Liver (tissue), 8 donors: ENCODE measurements at regions not wholly inside any gene's neighbourhood (a gene's known extent, or its start where the extent isn't known, plus 50 kb on each side); places are given as distances from the start of the nearest gene placed in this dataset.

ENCODE experiments used
- DNase-seq: peaks from one replicate; pipeline ENCODE4 v3.0.0-alpha.2; 2017; ENCODE audit warnings: low spot score
- H3K27ac ChIP-seq, 2 donors: one replicate each; pipeline ENCODE4 v1.7.0; 2013; ENCODE audit warnings: inconsistent platforms in 2 of 2, low read length in 2 of 2, control low read depth in 1 of 2, low read depth in 1 of 2, mild to moderate bottlenecking in 1 of 2
- H3K27me3 ChIP-seq, 4 donors: one replicate each; pipeline versions ENCODE4 v1.6.1 to v1.7.0; 2013; ENCODE audit warnings: low read length in 3 of 4, inconsistent platforms in 1 of 4, mild to moderate bottlenecking in 1 of 4, moderate library complexity in 1 of 4; ENCODE audit not compliant: control insufficient read depth in 4 of 4, insufficient read depth in 4 of 4
- H3K36me3 ChIP-seq, 4 donors: one replicate each; pipeline versions ENCODE4 v1.6.1 to v1.7.0; 2013; ENCODE audit warnings: low read length in 3 of 4, mild to moderate bottlenecking in 3 of 4, low read depth in 1 of 4, moderate library complexity in 1 of 4; ENCODE audit not compliant: control insufficient read depth in 4 of 4, insufficient read depth in 3 of 4
- H3K4me1 ChIP-seq, 4 donors: one replicate each; pipeline versions ENCODE4 v1.6.1 to v1.7.0; 2013; ENCODE audit warnings: low read length in 3 of 4, mild to moderate bottlenecking in 3 of 4, moderate library complexity in 1 of 4; ENCODE audit not compliant: control insufficient read depth in 4 of 4, insufficient read depth in 4 of 4
- H3K4me3 ChIP-seq, 3 donors: one replicate each; pipeline versions ENCODE4 v1.6.1 to v1.7.0; 2013; ENCODE audit warnings: low read length in 3 of 3, control low read depth in 1 of 3, low read depth in 1 of 3, mild to moderate bottlenecking in 1 of 3
- H3K9ac ChIP-seq, 2 donors: one replicate each; pipeline ENCODE4 v1.7.0; 2013; ENCODE audit warnings: low read length in 2 of 2, mild to moderate bottlenecking in 2 of 2, moderate library complexity in 2 of 2, control low read depth in 1 of 2, low read depth in 1 of 2
- H3K9me3 ChIP-seq, 4 donors: one replicate each; pipeline versions ENCODE4 v1.6.1 to v1.7.0; 2013; ENCODE audit warnings: low read length in 3 of 4; ENCODE audit not compliant: control insufficient read depth in 4 of 4
- EGR1 ChIP-seq, 2 donors: IDR thresholded peaks; 2 replicates each; pipeline ENCODE4 v1.6.1; 2016 to 2018; ENCODE audit warnings: antibody characterized with exemption in 2 of 2, low read depth in 2 of 2
- FOXA1 ChIP-seq: IDR thresholded peaks from 2 replicates; pipeline ENCODE4 v1.6.1; 2016; ENCODE audit warnings: antibody characterized with exemption
- FOXA2 ChIP-seq: IDR thresholded peaks from 2 replicates; pipeline ENCODE4 v1.6.1; 2016; ENCODE audit warnings: antibody characterized with exemption
- GABPA ChIP-seq, 2 donors: IDR thresholded peaks in 1 of 2; conservative IDR thresholded peaks in 1 of 2; 2 replicates each; pipeline ENCODE4 v1.6.1; 2016; ENCODE audit warnings: antibody characterized with exemption in 2 of 2, mild to moderate bottlenecking in 1 of 2, moderate library complexity in 1 of 2
- JUND ChIP-seq, 2 donors: IDR thresholded peaks; 2 replicates each; pipeline ENCODE4 v1.6.1; 2016; ENCODE audit warnings: antibody characterized with exemption in 2 of 2
- NR2F2 ChIP-seq: IDR thresholded peaks from 2 replicates; pipeline ENCODE4 v1.6.1; 2016; ENCODE audit warnings: antibody characterized with exemption
- RAD21 ChIP-seq, 2 donors: IDR thresholded peaks; 2 replicates each; pipeline ENCODE4 v1.6.1; 2016; ENCODE audit warnings: antibody characterized with exemption in 2 of 2, mild to moderate bottlenecking in 2 of 2
- RXRA ChIP-seq, 2 donors: IDR thresholded peaks; 2 replicates each; pipeline ENCODE4 v1.6.1; 2017 to 2018; ENCODE audit warnings: antibody characterized with exemption in 2 of 2, mild to moderate bottlenecking in 1 of 2
- SP1 ChIP-seq: IDR thresholded peaks from 2 replicates; pipeline ENCODE4 v1.6.1; 2018; ENCODE audit warnings: antibody characterized with exemption, mild to moderate bottlenecking
- TAF1 ChIP-seq: conservative IDR thresholded peaks from 2 replicates; pipeline ENCODE4 v1.6.1; 2016; ENCODE audit warnings: antibody characterized with exemption, mild to moderate bottlenecking
- YY1 ChIP-seq: IDR thresholded peaks from 2 replicates; pipeline ENCODE4 v1.6.1; 2016; ENCODE audit warnings: antibody characterized with exemption, mild to moderate bottlenecking
- WGBS: extraction: QIAGEN DNeasy Blood & Tissue Kit; methylation state at CpG from one replicate; pipeline ENCODE4 v1.1.7; 2013; 5-methylcytosine and 5-hydroxymethylcytosine counted together
- TF ChIP-seq, protein P1 (sequence below): IDR thresholded peaks from 2 replicates; pipeline ENCODE4 v1.6.1; 2016; ENCODE audit warnings: antibody characterized with exemption
- TF ChIP-seq, protein P2 (sequence below): IDR thresholded peaks from 2 replicates; pipeline ENCODE4 v1.6.1; 2016; ENCODE audit warnings: antibody characterized with exemption
- TF ChIP-seq, protein P3 (sequence below): IDR thresholded peaks from 2 replicates; pipeline ENCODE4 v1.6.1; 2016; ENCODE audit warnings: antibody characterized with exemption
- TF ChIP-seq, protein P4 (sequence below): fragments of 150-350 bp; IDR thresholded peaks from 2 replicates; pipeline ENCODE4 v1.5.1; 2017; ENCODE audit warnings: improper control_type of control experiment, low read depth, low read length; ENCODE audit not compliant: missing input control
- TF ChIP-seq, protein P5 (sequence below): IDR thresholded peaks from 2 replicates; pipeline ENCODE4 v1.6.1; 2016; ENCODE audit warnings: antibody characterized with exemption, mild to moderate bottlenecking
- donor health status: healthy.
- donor health status: healthy.
- donor health status: healthy.
- donor health status: healthy.
- donor health status: healthy.

DNA sequence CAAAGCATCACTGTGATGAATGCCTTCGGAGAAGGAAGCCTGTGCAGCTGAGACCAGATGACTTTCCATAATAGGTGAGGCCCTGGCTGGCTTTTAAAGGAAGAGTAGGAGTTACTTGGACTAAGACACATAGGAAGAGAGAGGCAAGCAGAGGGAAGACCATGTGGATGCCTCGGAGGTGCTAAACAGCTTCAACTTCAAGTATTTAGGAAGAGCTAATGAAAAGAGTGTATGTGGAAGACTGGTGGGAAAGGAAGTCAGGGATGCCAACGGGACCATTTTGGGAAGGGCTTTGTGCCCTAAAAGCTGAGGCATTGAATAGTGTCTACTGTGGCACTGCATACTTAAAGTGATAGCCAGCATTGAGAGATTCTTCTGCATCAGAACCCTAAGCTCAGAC, 69.3 kb upstream of the OPCML start:
- TF ChIP-seq YY1 (no peak), FOXA1 (no peak)
- Histone ChIP-seq H3K27me3 (no peaks in the 10 kb centered on the region), H3K27ac (no peak overlapping the region), H3K9ac (no peak overlapping the region), H3K9me3 (no peaks in the 10 kb centered on the region), H3K4me1 (no peaks in the 10 kb centered on the region), H3K36me3 (no peaks in the 10 kb centered on the region), H3K4me3 (no peak overlapping the region)
- WGBS = 75% methylated on average over 3 of the region's 3 CpGs
- no peak for DNase-seq

DNA sequence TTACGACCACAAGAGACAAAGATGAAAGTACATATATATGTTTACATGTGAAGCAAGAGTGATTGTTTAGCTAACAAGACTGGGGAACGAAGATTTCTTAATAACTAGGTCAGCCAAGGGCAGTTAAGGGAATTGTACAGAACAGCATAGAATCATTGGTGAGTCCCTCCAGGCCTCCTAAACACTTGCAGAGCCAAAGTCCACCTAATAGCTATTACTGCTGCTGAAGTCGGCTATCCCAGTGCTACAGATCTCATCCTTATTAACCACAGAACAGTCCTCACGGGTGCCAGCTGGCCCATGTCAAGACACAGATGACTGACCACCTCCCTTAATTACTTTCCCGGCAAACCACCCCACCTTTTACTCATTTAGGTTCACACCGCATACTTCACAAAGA, 68.5 kb upstream of the OPCML start:
- 43% methylated on average over 6 of the region's 6 CpGs for WGBS

DNA sequence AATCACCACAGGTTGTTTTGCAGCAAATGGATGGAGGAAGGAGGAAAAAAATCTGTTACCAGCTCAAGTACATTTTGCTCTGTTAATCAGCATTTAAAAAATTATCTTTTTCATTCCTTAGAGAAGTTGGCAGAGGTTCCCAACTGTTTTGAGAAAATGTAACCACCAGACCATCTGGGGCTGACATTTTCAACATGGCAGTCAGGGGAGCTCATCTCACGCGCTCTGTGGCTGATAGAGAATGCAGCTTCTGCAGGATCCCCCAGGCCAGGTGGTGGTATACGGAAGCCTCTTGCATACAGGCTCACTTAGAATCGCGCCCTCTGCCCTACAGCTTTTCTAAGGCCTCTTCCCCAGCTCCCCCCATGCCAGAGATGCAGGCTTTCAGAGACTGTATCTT, 68.0 kb upstream of the OPCML start:
- DNase-seq = no peak
- Histone ChIP-seq H3K9me3 (no peaks in the 10 kb centered on the region), H3K4me1 (no peaks in the 10 kb centered on the region), H3K27me3 (no peaks in the 10 kb centered on the region), H3K4me3 (no peak overlapping the region), H3K27ac (no peak overlapping the region), H3K9ac (no peak overlapping the region), H3K36me3 (no peaks in the 10 kb centered on the region)
- WGBS = 86% methylated on average over 5 of the region's 5 CpGs
- TF ChIP-seq, protein P1, sequence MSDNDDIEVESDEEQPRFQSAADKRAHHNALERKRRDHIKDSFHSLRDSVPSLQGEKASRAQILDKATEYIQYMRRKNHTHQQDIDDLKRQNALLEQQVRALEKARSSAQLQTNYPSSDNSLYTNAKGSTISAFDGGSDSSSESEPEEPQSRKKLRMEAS = no peak
- TF ChIP-seq FOXA1 (no peak), GABPA (IDR thresholded peaks at IDR 0.05 in 1 of 2, conservative IDR thresholded peaks at IDR 0.05 in 1 of 2) (no peak), RXRA (IDR thresholded peaks at IDR 0.05) (no peak), SP1 (no peak), FOXA2 (no peak), NR2F2 (no peak), YY1 (no peak), RAD21 (IDR thresholded peaks at IDR 0.05) (no peak), JUND (IDR thresholded peaks at IDR 0.05) (no peak), EGR1 (IDR thresholded peaks at IDR 0.05; ENCODE audit: low read depth in 2 of 2) (no peak), TAF1 (no peak)
- TF ChIP-seq, protein P2, sequence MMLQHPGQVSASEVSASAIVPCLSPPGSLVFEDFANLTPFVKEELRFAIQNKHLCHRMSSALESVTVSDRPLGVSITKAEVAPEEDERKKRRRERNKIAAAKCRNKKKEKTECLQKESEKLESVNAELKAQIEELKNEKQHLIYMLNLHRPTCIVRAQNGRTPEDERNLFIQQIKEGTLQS = no peak
- TF ChIP-seq, protein P3, sequence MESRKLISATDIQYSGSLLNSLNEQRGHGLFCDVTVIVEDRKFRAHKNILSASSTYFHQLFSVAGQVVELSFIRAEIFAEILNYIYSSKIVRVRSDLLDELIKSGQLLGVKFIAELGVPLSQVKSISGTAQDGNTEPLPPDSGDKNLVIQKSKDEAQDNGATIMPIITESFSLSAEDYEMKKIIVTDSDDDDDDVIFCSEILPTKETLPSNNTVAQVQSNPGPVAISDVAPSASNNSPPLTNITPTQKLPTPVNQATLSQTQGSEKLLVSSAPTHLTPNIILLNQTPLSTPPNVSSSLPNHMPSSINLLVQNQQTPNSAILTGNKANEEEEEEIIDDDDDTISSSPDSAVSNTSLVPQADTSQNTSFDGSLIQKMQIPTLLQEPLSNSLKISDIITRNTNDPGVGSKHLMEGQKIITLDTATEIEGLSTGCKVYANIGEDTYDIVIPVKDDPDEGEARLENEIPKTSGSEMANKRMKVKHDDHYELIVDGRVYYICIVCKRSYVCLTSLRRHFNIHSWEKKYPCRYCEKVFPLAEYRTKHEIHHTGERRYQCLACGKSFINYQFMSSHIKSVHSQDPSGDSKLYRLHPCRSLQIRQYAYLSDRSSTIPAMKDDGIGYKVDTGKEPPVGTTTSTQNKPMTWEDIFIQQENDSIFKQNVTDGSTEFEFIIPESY = no peak
- TF ChIP-seq, protein P4, sequence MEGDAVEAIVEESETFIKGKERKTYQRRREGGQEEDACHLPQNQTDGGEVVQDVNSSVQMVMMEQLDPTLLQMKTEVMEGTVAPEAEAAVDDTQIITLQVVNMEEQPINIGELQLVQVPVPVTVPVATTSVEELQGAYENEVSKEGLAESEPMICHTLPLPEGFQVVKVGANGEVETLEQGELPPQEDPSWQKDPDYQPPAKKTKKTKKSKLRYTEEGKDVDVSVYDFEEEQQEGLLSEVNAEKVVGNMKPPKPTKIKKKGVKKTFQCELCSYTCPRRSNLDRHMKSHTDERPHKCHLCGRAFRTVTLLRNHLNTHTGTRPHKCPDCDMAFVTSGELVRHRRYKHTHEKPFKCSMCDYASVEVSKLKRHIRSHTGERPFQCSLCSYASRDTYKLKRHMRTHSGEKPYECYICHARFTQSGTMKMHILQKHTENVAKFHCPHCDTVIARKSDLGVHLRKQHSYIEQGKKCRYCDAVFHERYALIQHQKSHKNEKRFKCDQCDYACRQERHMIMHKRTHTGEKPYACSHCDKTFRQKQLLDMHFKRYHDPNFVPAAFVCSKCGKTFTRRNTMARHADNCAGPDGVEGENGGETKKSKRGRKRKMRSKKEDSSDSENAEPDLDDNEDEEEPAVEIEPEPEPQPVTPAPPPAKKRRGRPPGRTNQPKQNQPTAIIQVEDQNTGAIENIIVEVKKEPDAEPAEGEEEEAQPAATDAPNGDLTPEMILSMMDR = no peak
- TF ChIP-seq, protein P5, sequence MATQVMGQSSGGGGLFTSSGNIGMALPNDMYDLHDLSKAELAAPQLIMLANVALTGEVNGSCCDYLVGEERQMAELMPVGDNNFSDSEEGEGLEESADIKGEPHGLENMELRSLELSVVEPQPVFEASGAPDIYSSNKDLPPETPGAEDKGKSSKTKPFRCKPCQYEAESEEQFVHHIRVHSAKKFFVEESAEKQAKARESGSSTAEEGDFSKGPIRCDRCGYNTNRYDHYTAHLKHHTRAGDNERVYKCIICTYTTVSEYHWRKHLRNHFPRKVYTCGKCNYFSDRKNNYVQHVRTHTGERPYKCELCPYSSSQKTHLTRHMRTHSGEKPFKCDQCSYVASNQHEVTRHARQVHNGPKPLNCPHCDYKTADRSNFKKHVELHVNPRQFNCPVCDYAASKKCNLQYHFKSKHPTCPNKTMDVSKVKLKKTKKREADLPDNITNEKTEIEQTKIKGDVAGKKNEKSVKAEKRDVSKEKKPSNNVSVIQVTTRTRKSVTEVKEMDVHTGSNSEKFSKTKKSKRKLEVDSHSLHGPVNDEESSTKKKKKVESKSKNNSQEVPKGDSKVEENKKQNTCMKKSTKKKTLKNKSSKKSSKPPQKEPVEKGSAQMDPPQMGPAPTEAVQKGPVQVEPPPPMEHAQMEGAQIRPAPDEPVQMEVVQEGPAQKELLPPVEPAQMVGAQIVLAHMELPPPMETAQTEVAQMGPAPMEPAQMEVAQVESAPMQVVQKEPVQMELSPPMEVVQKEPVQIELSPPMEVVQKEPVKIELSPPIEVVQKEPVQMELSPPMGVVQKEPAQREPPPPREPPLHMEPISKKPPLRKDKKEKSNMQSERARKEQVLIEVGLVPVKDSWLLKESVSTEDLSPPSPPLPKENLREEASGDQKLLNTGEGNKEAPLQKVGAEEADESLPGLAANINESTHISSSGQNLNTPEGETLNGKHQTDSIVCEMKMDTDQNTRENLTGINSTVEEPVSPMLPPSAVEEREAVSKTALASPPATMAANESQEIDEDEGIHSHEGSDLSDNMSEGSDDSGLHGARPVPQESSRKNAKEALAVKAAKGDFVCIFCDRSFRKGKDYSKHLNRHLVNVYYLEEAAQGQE = no peak

More for the DNA sequence above, 68.5 kb upstream of the OPCML start:
- no peaks in the 10 kb centered on the region for H3K27me3 ChIP-seq
- DNase-seq = no peak
- no peak overlapping the region for H3K4me3 ChIP-seq
- no peak for TF ChIP-seq NR2F2
- TF ChIP-seq, protein P3 = no peak
- no peak overlapping the region for H3K27ac ChIP-seq
- no peaks in the 10 kb centered on the region for H3K9me3 ChIP-seq
- no peak overlapping the region for H3K9ac ChIP-seq
- H3K4me1 ChIP-seq = no peaks in the 10 kb centered on the region
- no peaks in the 10 kb centered on the region for H3K36me3 ChIP-seq
